Activated T-cell treated with anti-CD3 and anti-CD28 coated beads, Interleukin-2, amount 50 U/mL, for 24 hours (primary cell): ENCODE measurements at regions not wholly inside any gene's neighbourhood (a gene's known extent, or its start where the extent isn't known, plus 50 kb on each side); places are given as distances from the start of the nearest gene placed in this dataset.

ENCODE experiments used
- DNase-seq: peaks from one replicate; pipeline ENCODE4 v3.0.0-alpha.2; 2020
- H3K27ac Mint-ChIP-seq: 2 replicates; pipeline ENCODE4 v1.8.0; 2020; ENCODE audit warnings: mild to moderate bottlenecking, mixed read lengths
- H3K27me3 Mint-ChIP-seq: 2 replicates; pipeline ENCODE4 v1.8.0; 2020; ENCODE audit warnings: mixed read lengths
- H3K36me3 Mint-ChIP-seq: 2 replicates; pipeline ENCODE4 v1.8.0; 2020; ENCODE audit warnings: low read depth, mixed read lengths
- H3K4me1 Mint-ChIP-seq: 2 replicates; pipeline ENCODE4 v1.8.0; 2020; ENCODE audit warnings: low read depth, mixed read lengths
- H3K4me3 Mint-ChIP-seq: 2 replicates; pipeline ENCODE4 v1.8.0; 2020; ENCODE audit warnings: mild to moderate bottlenecking, moderate library complexity, mixed read lengths
- H3K9me3 Mint-ChIP-seq: 2 replicates; pipeline ENCODE4 v1.8.0; 2020; ENCODE audit warnings: mixed read lengths

- no peak overlapping the region for H3K4me3 Mint-ChIP-seq
- H3K27ac Mint-ChIP-seq: no peak overlapping the region
- H3K36me3 Mint-ChIP-seq: no peaks in the 10 kb centered on the region
- DNase-seq: no peak
- H3K27me3 Mint-ChIP-seq: peaks cover 62% of the 10 kb centered on the region
- H3K4me1 Mint-ChIP-seq: peaks cover 8% of the 10 kb centered on the region
- H3K9me3 Mint-ChIP-seq: no peaks in the 10 kb centered on the region
Measured at GRCh38 chr5:135194573-135195269, 160.7 kb upstream of the PITX1 start.

- Mint-ChIP-seq H3K27ac (no peak overlapping the region), H3K4me1 (peaks cover 8% of the 10 kb centered on the region), H3K4me3 (no peak overlapping the region), H3K9me3 (no peaks in the 10 kb centered on the region), H3K36me3 (no peaks in the 10 kb centered on the region), H3K27me3 (peaks cover 61% of the 10 kb centered on the region)
- DNase-seq: no peak
Measured at GRCh38 chr5:135194126-135194488, 160.1 kb upstream of the PITX1 start.

- no peak for DNase-seq
- no peak overlapping the region for H3K27ac Mint-ChIP-seq
- H3K36me3 Mint-ChIP-seq: no peaks in the 10 kb centered on the region
- H3K4me1 Mint-ChIP-seq: peaks cover 8% of the 10 kb centered on the region
- H3K9me3 Mint-ChIP-seq: no peaks in the 10 kb centered on the region
- H3K27me3 Mint-ChIP-seq: peaks cover 56% of the 10 kb centered on the region
- H3K4me3 Mint-ChIP-seq: no peak overlapping the region
Measured at GRCh38 chr5:135193213-135194125, 159.4 kb upstream of the PITX1 start.

- no peak for DNase-seq
- Mint-ChIP-seq H3K4me3 (no peak overlapping the region), H3K27me3 (peaks cover 52% of the 10 kb centered on the region), H3K27ac (no peak overlapping the region), H3K9me3 (no peaks in the 10 kb centered on the region), H3K4me1 (peaks cover 8% of the 10 kb centered on the region), H3K36me3 (no peaks in the 10 kb centered on the region)
Measured at GRCh38 chr5:135192351-135192750, 158.3 kb upstream of the PITX1 start.

GRCh38 chr5:135191084-135191826, 157.2 kb upstream of the PITX1 start:
- H3K4me1 Mint-ChIP-seq: peaks cover 8% of the 10 kb centered on the region
- no peaks in the 10 kb centered on the region for H3K36me3 Mint-ChIP-seq
- peaks cover 47% of the 10 kb centered on the region for H3K27me3 Mint-ChIP-seq
- peak overlapping the region; percentile 56 for H3K4me3 Mint-ChIP-seq
- DNase-seq: peak; percentile 83
- no peaks in the 10 kb centered on the region for H3K9me3 Mint-ChIP-seq
- H3K27ac Mint-ChIP-seq: no peak overlapping the region

- Mint-ChIP-seq H3K9me3 (no peaks in the 10 kb centered on the region), H3K4me3 (peak overlapping the region; percentile 51), H3K4me1 (peaks cover 8% of the 10 kb centered on the region), H3K27me3 (peaks cover 43% of the 10 kb centered on the region), H3K27ac (no peak overlapping the region), H3K36me3 (no peaks in the 10 kb centered on the region)
- no peak for DNase-seq
Measured at GRCh38 chr5:135190416-135191083, 156.5 kb upstream of the PITX1 start.

- no peaks in the 10 kb centered on the region for H3K9me3 Mint-ChIP-seq
- DNase-seq: no peak
- no peak overlapping the region for H3K27ac Mint-ChIP-seq
- peaks cover 39% of the 10 kb centered on the region for H3K27me3 Mint-ChIP-seq
- H3K36me3 Mint-ChIP-seq: no peaks in the 10 kb centered on the region
- no peak overlapping the region for H3K4me3 Mint-ChIP-seq
- peaks cover 8% of the 10 kb centered on the region for H3K4me1 Mint-ChIP-seq
Measured at GRCh38 chr5:135189024-135189423, 155.0 kb upstream of the PITX1 start.

GRCh38 chr5:135188233-135188914, 154.3 kb upstream of the PITX1 start:
- H3K27me3 Mint-ChIP-seq: peaks cover 35% of the 10 kb centered on the region
- H3K36me3 Mint-ChIP-seq: no peaks in the 10 kb centered on the region

GRCh38 chr5:135186662-135187522, 152.9 kb upstream of the PITX1 start:
- H3K4me1 Mint-ChIP-seq: peaks cover 8% of the 10 kb centered on the region
- no peak overlapping the region for H3K4me3 Mint-ChIP-seq
- no peak overlapping the region for H3K27ac Mint-ChIP-seq

More at GRCh38 chr5:135188233-135188914, 154.3 kb upstream of the PITX1 start:
- H3K4me1 Mint-ChIP-seq: peaks cover 8% of the 10 kb centered on the region
- H3K27ac Mint-ChIP-seq: no peak overlapping the region
- H3K9me3 Mint-ChIP-seq: no peaks in the 10 kb centered on the region
- DNase-seq: no peak
- no peak overlapping the region for H3K4me3 Mint-ChIP-seq

GRCh38 chr5:135185481-135186065, 151.5 kb upstream of the PITX1 start:
- H3K4me1 Mint-ChIP-seq: peaks cover under 1% of the 10 kb centered on the region
- peaks cover 10% of the 10 kb centered on the region for H3K27me3 Mint-ChIP-seq
- H3K36me3 Mint-ChIP-seq: no peaks in the 10 kb centered on the region
- no peaks in the 10 kb centered on the region for H3K9me3 Mint-ChIP-seq
- no peak for DNase-seq
- H3K27ac Mint-ChIP-seq: no peak overlapping the region
- H3K4me3 Mint-ChIP-seq: no peak overlapping the region

More at GRCh38 chr5:135186662-135187522, 152.9 kb upstream of the PITX1 start:
- Mint-ChIP-seq H3K27me3 (peaks cover 21% of the 10 kb centered on the region), H3K36me3 (no peaks in the 10 kb centered on the region), H3K9me3 (no peaks in the 10 kb centered on the region)
- DNase-seq: no peak

GRCh38 chr5:135184646-135185045, 150.6 kb upstream of the PITX1 start:
- Mint-ChIP-seq H3K4me3 (no peak overlapping the region), H3K9me3 (no peaks in the 10 kb centered on the region), H3K27me3 (peaks cover 1% of the 10 kb centered on the region), H3K4me1 (no peaks in the 10 kb centered on the region), H3K27ac (no peak overlapping the region), H3K36me3 (no peaks in the 10 kb centered on the region)
- no peak for DNase-seq

- no peaks in the 10 kb centered on the region for H3K4me1 Mint-ChIP-seq
- H3K27me3 Mint-ChIP-seq: no peaks in the 10 kb centered on the region
- DNase-seq: no peak
- no peak overlapping the region for H3K27ac Mint-ChIP-seq
- no peak overlapping the region for H3K4me3 Mint-ChIP-seq
- no peaks in the 10 kb centered on the region for H3K9me3 Mint-ChIP-seq
- H3K36me3 Mint-ChIP-seq: no peaks in the 10 kb centered on the region
Measured at GRCh38 chr5:135183464-135183863, 149.4 kb upstream of the PITX1 start.

- Mint-ChIP-seq H3K27me3 (no peaks in the 10 kb centered on the region), H3K27ac (no peak overlapping the region), H3K36me3 (no peaks in the 10 kb centered on the region), H3K4me3 (no peak overlapping the region), H3K4me1 (no peaks in the 10 kb centered on the region), H3K9me3 (no peaks in the 10 kb centered on the region)
- no peak for DNase-seq
Measured at GRCh38 chr5:135182675-135183074, 148.6 kb upstream of the PITX1 start.
